GM10266 (cell line): ENCODE measurements at regions not wholly inside any gene's neighbourhood (a gene's known extent, or its start where the extent isn't known, plus 50 kb on each side); places are given as distances from the start of the nearest gene placed in this dataset.

Experiments used
- DNase-seq: peaks from one replicate; pipeline ENCODE4 v3.0.0; 2012; ENCODE audit errors: extremely low spot score
- TF ChIP-seq, protein P1 (sequence below): IDR thresholded peaks from 2 replicates; pipeline ENCODE4 v1.5.1; 2012; ENCODE audit warnings: mild to moderate bottlenecking, low read depth; ENCODE audit not compliant: control insufficient read depth, insufficient read depth; ENCODE audit errors: missing control alignments

DNA sequence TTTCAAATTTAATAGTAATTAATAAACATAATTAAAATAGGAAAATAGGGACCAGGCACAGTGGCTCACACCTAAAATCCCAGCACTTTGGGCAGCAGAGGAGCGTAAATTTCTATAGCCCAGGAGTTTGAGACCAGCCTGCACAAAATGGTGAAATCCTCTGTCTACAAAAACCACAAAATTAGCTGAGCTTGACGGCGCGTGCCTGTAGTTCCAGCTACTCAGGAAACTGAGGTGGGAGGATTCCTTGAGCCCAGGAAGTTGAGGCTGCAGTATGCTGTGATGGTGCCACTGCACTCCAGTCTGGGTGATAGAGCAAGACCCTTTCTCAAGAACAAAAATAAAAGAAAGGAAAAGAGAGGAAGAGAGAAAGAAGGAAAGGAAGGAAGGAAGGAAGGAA is 1387.0 kb upstream of the ADGRB3 start:
- TF ChIP-seq, protein P1, sequence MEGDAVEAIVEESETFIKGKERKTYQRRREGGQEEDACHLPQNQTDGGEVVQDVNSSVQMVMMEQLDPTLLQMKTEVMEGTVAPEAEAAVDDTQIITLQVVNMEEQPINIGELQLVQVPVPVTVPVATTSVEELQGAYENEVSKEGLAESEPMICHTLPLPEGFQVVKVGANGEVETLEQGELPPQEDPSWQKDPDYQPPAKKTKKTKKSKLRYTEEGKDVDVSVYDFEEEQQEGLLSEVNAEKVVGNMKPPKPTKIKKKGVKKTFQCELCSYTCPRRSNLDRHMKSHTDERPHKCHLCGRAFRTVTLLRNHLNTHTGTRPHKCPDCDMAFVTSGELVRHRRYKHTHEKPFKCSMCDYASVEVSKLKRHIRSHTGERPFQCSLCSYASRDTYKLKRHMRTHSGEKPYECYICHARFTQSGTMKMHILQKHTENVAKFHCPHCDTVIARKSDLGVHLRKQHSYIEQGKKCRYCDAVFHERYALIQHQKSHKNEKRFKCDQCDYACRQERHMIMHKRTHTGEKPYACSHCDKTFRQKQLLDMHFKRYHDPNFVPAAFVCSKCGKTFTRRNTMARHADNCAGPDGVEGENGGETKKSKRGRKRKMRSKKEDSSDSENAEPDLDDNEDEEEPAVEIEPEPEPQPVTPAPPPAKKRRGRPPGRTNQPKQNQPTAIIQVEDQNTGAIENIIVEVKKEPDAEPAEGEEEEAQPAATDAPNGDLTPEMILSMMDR = no peak
- DNase-seq = no peak

DNA sequence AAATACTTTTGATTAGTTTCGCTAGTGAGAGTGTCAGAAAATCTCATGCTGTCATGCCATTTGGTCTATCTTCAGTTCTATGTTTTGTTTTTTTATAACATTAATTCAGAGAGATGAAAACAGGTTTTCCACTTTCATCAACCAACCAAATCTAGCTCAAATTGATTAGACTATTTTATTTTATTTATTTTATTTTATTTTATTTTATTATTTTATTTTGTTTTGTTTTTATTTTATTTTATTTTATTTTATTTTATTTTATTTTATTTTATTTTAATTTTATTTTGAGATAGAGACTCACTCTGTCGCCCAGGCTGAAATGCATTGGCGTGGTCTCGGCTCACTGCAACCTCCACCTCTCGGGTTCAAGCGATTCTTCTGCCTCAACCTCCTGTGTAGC is 1391.0 kb upstream of the ADGRB3 start:
- TF ChIP-seq, protein P1 = no peak
- DNase-seq = no peak

DNA sequence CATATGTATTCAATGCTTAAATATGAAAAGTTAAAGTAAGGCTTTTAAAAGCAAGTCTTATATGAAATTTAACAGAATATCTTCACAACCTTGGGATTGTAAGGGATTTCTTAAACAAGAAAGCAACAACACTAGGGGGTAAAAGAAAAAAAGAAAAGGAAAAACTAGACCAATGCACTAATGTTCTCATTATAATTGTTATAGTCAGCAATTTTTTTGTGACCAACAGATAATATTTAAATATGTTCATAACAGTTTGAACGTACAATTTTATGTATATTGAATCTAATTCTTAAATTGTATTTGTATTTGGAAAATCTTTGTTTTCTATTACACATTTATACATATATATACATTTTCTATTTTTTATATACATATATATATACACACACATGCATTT is 1397.8 kb upstream of the ADGRB3 start:
- TF ChIP-seq, protein P1 = no peak
- no peak for DNase-seq

DNA sequence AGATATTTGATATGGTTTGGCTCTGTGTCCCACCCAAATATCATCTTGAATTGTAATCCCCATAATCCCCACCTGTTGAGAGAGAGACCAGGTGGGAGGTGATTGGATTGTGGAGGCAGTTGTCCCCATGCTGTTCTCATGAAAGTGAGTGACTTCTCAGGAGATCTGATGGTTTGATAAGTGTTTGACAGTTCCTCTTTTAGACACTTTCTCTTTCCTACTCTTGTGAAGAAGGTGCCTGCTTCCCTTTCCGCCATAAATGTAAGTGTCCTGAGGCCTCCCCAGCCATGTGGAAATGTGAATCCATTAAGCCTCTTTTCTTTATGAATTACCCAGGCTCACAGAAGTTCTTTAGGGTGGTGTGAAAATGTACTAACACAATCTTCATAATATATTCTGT is 1404.0 kb upstream of the ADGRB3 start:
- TF ChIP-seq, protein P1 = no peak
- DNase-seq = no peak

DNA sequence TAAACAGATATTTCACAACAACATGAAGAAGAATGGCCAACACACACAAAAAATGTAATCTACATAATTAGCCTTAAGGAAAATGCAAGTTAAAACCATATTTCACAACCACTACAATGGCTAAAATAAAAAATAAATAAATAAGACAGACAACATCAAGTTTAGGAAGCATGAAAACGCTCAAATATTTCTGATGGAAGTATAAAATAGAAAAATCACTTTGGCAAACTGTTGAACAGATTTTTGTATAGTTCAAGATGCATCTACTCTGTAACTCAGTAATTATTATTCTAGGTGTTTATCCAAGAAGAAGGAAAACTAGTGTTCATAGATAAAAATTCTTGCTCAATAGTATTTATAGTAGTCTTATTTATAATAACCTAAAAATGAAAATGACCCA is 1410.1 kb upstream of the ADGRB3 start:
- TF ChIP-seq, protein P1 = no peak
- no peak for DNase-seq

DNA sequence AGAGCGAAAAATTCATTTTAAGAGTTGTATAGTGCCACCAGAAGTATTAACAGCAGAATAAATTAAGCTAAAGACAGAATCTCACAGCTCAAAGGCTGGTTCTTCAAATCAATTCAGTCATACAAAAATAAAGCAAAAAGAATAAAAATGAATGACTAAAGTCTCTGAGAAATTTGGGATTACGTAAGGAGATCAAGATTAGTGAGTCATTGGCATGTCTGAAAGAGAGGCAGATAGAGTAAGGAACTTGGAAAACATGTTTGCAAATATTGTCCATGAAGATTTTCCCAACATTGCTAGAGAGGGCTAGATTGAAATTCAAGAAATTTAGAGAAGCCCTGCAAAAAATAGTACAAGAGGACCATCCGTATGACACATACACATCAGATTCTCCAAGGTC is 1413.9 kb upstream of the ADGRB3 start:
- DNase-seq = no peak
- TF ChIP-seq, protein P1 = no peak

DNA sequence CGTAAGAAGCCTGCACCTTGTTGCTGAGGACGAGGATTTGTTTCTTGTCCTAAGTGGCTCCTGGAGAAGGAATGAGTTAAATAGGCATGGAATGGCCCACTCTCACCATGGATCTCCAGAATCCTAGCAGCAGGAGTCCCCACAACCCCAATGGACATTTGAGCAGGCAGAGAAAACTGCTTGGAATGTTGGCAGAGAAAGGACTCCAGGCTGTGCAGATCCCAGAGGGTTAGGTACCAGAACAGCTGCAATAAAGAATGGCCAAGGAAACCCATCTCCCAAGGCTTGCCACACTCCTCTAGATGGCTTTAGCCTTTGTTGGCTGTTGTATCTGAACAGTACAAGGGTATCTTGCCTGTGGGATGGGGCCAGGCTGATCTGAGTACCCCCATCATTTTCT is 1415.7 kb upstream of the ADGRB3 start:
- TF ChIP-seq, protein P1 = no peak
- DNase-seq = no peak
